Fibroblast of upper back skin (primary cell): ENCODE measurements at regions not wholly inside any gene's neighbourhood (a gene's known extent, or its start where the extent isn't known, plus 50 kb on each side); places are given as distances from the start of the nearest gene placed in this dataset.
"Not testable (repeated sequence)": the region's sequence is repeated elsewhere in the genome, so short reads cannot be mapped to it uniquely, and the experiment has no call there.

Experiments used
- DNase-seq: peaks from one replicate; pipeline ENCODE4 v3.0.0-alpha.2; 2013

DNA sequence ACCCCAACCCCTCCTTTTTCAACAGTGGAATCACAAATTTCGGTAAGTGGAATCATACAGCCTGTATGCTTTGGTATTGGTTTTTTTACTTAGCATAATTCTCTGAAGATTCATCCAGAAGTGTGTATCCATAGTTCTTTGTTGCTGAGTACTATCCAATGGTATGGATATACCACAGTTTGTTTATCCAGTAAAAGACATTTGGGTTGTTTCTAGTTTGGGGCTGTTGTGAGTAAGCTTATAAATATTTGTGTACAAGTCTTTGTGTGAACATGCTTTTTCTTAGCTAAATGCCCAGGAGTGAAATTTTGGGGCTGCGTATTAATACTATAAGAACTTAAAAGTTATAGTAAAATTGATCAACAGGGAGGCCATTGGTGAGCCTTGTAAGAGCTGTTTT, 57.5 kb upstream of the GC start:
- DNase-seq = no peak

DNA sequence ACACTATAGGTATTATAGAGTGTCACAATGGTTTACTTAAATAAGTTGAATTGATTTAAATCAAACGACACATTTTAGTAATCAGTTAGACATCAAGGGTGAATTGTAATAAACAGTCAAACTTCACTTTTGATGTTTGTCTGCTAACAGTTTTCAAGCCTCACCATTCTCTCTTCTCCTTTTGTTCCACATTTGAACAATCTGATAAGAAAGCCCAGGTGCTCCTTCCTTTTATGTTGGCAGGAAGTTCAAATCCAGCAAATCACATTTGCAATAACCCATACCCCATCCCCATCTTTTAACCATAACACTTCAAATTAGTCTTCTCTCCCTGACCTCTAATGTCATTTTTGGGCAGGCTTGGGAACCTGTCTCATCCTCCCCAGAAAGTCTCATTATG, 63.4 kb upstream of the GC start:
- DNase-seq = no peak

DNA sequence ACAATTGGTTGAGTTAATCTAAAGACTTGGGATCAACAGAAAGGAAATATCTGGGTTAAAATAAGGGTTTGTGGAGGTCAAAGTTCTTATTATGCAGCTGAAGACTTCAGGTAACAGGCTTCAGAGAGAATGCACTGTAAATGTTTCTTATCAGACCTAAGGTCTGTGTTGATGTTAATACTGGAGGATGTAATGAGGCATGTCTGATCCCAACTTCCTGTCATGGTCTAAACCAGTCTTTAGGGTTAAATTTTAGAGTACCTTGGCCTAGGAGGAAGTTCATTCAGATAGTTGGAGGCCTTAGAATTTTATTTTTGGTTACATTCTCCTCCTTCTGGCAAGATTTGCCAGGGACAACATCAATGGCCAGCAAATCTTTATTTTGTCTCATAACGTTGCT, 72.1 kb upstream of the GC start:
- DNase-seq = no peak

DNA sequence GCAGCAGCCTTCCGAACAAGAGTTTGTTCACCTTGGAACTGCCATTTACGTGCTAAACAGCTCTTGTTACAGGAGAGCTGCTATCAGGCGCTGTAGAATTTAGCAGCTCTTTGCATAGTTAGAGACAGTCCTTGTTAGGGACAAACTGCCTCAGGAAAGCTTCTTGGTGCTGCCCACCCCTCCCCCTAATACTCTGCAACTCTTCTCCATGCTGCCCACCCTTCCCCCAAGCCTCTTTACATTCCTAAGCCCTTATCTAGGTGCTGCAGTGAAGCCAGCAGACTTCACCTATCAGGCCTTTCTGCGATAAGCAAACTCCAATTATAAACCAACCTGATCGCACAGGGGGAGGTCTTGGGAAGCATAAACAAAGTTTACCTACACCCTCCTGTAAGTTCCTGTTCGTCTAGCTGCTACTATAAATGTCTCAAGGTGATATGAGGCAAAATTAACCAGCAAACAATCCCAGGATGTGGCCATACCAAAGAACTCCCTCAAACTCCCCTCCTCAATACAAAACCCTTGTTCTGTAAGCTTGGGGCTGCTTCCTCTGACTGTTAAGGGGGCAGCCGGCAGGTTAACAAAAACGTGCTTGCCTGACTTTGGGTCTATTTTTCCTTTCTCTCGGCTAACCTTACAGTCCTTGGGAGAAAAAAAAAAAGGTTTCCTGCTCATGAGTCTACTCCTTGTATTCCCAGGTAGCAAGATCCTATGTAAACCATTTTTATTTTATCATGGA, 74.0 kb upstream of the GC start:
- DNase-seq = no peak

DNA sequence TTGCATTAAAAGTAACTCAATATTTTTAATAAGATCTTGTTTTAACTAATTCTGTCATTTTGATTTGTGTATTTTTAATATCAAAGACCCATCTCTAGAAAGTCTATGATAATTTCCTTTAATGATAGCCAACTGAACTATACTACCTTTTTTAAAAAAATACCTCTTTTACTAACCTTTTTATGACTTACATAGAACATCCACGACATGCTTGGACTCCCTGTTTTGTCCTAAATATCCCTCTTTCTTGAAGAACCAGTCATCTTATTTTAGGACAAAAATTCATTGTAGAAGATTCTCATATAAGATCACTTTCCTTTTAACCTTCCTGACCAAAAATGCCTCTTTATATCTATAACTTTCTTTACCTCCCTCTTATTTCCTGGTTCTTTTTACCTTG, 76.8 kb upstream of the GC start:
- DNase-seq = no peak

DNA sequence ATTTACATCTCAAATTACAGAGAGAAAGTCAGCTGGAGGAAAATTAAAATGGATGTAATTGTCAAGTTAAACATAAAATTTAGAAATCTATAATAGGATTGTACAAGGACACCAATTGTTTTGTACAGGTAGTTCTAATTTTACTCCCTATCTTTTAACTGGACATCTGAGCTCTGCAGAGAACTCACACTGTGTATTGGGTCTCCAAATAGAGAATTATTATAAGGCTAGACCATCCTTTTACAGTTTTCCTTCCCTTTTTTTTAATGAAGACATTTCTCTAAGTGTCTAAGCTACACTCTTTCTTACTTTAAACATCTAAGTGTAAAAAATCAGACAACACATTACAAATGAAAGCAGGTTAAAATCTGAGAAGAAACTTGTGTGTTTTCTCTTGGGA, 78.4 kb upstream of the GC start:
- DNase-seq = no peak

DNA sequence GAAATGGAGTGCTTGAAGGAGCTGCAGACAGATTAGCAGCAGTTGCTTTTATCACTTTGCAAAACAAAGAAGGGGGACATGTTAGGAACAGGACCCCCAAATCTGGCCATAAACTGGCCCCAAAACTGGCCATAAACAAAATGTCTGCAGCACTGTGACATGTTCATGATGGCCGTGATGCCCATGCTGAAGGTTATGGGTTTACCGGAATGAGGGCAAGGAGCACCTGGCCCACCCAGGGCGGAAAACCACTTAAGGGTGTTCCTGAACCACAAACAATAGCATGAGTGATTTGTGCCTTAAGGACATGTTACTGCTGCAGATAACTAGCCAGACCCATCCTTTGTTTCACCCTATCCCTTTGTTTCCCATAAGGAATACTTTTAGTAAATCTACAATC, 79.6 kb upstream of the GC start:
- DNase-seq = no peak

DNA sequence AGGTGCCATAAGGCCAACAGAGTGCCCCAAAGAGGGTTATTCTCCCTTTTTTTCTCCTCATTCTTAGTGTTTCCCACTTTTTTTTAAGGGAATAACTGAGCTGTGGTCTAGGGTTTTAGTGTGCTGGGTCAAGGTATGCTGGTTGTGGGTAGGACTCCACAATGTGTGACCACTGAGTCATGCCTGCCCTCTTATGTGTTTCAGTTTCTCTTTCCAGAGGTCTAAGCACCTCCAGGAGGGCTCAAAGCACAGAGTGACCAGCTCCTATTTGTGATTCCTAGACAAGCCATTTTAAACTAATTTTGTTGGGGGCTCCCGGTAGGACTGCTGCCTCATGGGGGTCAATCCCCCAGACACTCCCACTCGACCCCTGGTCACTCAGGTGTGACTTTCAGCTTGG, 80.5 kb upstream of the GC start:
- no peak for DNase-seq

DNA sequence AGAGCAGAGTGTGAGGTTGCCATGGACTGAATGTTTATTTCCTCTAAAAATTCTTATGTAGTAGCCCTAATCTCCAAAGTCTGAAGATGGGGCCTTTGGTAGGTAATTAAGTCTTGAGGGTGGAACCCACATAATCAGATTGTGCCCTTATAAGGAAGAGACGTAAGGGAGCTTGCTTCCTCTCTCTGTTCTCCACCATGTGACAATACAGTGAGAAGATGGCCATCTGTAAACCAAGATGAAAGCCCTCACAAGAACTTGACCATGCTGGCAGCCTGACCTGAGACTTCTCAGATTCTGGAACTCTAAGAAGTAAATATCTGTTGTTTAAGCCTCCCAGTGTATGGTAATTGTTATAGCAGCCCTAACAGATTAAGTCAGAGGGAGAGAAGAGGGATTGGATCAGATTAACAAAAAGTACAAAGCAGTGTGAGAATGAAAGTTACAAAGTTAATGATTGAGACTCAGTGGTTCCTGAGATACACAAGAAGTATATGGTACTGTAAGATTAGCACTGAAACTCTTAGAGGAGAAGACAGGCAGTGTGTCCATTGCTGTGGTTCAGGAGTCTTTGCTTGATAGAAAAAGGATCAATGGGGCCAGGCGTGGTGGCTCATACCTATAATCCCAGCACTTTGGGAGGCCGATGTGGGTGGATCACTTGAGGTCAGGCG, 82.5 kb upstream of the GC start:
- DNase-seq = no peak

DNA sequence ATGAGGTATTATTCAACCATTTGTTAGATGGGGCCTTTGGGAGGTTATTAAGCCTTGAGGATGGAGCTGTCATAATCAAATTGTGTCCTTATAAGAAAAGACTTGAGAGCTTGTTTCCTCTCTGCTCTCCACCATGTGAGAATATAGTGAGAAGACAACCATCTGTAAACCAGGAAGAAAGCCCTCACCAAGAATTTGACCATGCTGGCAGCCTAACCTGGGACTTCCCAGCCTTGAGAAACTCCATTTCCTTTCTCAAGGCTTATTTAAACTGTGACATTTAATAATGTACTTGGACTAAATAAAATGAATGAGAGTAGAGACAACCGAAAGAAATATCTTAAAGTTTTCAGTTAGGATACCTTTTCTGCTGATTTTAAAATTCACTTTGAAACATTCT, 83.7 kb upstream of the GC start:
- no peak for DNase-seq

DNA sequence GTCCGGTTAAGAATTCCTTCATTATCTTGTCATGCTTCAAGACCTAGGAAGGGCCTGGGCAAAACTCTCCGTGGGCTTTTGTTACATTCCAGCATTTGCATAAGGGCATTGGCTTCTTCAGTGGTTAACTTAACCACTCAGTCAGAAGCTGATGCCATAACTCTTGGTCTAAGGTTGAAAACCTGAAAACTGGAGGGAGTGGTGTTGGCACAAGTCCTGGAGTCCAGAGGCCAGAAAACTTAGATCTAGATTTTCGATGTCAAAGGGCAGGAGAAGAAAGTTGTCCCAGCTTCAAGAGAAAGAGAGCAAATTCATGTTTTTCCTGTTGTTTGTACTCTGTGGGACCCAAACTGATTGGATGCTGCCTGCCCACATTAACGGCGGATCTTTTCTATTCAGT, 86.6 kb upstream of the GC start:
- no peak for DNase-seq

DNA sequence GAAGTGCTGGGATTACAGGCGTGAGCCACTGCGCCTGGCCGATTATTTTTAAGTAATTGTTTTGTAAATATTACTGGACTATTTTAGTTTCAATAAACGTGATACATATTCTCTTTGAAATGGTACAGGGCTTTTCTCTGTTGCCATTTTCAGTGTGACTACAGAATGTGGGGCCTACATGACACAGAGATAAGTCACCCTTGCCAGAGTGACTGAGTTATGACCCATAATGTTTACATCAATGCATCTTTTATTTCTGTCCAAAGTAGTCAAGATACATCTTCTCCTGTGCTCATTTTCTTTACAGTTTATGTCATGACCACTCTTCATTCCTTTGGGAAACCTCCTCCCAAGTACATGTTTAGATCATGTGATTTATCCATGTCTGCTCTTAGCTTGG, 88.3 kb upstream of the GC start:
- DNase-seq = no peak

DNA sequence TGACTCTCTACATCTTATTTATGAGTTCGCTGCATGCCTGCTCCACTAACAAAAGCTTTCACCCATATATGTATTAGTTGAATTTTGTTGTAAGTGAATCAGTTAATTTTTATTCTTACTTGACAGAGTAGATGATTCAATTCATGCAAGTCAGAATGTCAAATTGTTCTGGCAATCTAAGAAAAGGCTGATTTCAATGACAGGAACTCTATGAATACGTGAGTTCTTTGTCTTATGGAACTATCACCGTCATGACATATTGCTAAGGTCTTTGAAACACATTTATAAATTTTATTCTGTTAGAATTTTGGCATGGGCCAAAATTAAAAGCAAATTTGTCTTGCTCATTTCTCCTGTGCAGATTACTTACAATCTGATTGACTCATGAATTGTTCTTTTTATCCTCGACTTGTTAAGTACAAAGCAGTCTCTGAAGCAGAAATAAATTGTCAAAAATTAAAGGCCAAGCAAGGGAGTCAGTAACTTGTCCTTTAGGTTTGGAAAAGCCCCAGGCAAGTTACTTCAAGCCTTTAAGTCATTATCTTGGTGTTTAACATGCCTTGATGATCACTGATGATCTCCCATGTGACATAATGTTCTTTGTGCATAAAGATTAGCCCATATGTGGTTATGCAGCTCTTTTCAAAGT, 89.0 kb upstream of the GC start:
- no peak for DNase-seq

DNA sequence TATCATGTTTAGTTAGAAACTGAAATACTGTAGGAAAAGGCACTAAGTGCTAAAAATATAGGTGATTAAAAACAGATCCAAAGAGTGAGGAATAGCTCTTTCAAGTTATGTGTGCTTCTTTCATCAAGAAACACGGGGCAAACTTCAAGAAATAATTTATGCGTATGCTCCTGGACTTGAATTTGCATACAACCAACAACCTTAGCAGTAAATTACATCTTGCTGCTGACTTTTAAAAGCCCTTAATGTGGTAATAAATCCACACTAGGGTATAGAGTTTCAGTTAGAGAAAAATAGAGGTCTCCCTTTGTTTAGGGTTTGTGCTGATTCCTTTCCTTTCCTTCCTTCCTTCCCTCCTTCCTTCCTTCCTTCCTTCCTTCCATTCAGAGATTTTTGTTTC, 94.5 kb upstream of the GC start:
- no peak for DNase-seq

DNA sequence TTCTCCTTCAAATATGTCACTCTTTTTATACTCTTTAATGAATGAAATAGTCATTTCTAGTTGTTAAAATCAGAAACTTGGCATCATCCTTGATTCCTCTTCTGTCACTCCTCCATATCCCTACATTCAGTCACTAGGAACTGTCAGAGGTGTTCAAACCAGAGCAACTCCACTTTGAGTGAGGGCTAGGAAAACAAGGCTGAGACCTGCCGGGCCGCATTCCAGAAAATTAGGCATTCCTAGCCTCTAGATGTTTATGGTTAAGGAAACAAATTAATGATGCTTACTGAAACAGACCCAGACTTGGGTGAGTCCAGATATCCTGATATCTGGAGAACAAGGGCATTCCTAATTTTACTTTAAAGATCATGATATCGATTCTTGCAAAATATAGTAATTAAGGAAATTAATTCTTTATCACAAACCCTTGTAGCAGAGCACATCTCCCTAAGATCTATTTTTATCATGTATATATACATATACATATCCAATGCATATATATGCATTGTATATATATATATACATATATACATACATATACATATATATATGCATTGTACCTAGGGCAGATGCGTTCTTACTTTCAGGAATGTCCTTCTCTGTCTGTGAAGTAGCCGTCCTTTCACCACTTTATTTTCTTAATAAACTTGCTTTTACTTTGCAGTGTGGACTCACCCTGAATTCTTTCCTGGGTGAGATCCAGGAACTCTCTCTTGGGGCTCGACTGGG, 98.4 kb upstream of the GC start:
- no peak for DNase-seq

DNA sequence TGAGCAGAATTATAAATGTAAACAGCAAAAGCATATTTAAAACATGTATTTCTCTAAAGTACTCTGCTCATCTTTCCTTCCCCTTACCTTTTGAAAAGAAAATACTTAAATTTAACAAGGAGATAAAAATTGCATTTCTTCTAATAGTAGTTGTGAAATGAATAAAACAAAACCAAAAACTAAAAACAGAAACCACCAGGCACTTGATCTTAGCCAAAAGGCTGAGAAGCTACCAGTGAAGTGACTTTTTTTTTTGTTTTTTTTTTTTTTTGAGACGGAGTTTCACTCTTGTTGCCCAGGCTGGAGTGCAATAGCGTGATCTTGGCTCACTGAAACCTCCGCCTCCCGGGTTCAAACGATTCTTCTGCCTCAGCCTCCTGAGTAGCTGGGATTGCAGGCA, 116.5 kb upstream of the GC start:
- DNase-seq = not testable (repeated sequence)

DNA sequence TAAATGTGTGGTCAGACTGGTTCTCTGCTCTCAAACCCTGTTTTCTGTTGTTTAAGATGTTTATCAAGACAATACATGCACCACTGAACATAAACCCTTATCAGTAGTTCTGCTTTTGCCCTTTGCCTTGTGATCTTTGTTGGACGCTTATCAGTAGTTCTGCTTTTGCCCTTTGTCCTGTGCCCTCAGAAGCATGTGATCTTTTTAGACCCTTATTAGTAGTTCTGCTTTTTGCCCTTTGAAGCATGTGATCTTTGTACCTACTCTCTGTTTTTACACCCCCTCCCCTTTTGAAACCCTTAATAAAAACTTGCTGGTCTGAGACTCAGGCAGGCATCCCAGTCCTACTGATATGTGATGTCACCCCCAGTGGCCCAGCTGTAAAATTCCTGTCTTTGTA, 121.7 kb upstream of the GC start:
- DNase-seq = not testable (repeated sequence)

DNA sequence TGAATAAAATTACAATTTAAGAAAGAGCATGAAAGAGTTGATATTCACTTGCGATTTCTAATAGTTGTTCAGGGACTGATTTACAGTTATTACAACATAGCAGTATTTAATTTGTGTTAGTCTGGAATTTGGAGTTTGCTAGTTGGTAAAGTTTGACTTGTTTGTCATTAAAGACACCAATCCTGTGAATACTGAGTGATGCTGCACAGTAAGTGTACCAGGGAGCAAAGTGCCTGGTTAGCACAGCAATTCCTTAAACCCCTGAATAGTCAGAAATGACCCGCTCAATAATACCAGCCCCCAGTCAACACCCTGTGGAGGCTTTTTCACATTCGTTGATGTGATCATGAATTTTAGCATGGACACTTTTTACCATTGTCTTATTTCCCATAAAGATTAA, 122.2 kb upstream of the GC start:
- no peak for DNase-seq

DNA sequence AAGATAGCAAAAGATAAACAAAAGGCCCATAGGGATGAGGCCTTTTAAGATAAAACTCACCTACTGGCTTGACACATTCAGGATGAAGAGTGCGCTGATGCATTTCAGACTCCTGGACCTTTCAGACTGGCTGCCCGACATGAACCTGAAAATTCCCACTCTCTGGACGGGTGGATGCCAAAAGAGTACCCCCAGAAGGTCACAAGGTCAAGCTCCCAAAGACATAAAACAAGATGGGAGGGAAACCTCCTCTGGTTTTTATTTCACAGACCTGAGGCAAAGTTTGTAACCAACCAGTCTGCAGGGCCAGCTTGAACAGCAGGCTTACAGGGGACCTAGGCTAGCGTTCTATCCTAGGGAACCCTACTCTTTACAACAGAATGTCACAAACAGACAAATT, 123.2 kb upstream of the GC start:
- DNase-seq = no peak

DNA sequence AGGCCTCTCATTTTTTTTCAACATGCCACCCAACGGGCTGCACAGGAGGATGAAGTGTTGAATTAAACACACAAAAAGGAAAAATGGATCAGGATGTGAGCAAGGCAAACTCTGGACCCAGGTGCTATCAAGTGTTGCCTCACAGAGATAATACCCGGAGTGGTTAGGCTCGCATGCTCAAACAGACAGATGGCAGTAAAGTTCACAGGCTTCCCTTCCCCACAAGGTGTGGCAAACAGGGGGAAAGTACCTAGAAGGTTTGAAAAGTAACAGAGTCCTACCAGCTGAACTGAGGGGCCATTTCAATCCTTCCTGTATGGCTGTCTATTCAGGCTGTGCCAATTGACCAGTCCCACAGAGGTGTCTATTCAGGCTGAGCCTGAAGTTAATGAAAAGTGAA, 123.9 kb upstream of the GC start:
- DNase-seq = no peak

DNA sequence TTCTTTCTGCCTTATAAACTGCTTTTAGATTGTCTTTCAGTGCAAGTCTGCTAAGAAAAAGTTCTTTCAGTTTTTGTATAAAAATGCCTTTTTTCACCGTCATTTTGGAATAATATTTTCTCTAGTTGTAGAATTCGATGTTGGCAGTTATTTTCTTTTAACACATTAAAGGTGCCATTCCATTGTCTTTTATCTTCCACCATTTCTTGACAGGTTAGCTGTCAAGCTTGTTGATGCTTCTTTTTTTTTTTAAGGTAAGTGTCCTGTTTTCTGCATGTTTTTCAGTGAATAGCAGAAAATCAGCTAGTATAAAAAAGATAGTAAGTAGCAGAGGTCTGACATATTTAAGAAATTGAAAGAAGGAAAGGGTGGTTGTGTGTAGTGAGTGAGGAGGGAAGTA, 118.5 kb upstream of the NPFFR2 start:
- DNase-seq = no peak

DNA sequence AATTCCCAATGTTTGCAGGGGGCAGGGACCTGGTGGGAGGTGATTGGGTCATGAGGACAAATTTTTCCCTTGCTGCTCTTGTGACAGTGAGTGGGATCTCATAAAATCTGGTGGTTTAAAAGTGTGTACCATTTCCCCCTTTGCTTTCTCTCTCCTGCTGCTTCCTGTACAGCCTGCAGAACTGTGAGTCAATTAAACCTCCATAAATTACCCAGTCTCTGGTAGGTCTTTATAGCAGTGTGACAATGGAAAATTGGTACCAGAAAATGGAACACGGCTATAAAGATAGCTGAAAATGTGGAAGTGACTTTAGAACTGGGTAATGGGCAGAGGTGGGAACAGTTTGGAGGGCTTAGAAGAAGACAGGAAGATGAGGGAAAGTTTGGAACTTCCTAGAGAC, 108.7 kb upstream of the NPFFR2 start:
- DNase-seq = no peak

DNA sequence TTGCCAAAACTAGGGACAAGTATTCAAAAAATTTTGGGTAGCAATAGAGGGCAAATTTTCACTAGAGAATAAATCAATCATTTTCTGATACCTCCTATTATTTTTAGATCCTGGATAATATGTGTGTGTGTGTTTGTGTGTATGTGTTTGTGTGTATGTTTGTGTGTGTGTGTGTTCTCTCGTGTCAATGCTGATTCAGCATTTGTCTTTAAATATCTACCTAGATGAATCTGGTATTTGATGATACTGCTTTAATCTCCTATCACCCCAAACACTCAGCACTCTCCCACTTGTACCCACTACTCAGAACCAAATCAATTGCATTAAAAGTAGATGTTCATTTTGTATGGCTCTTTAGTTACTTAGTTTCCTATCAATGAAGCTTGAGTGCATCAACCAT, 101.3 kb upstream of the NPFFR2 start:
- DNase-seq = no peak

DNA sequence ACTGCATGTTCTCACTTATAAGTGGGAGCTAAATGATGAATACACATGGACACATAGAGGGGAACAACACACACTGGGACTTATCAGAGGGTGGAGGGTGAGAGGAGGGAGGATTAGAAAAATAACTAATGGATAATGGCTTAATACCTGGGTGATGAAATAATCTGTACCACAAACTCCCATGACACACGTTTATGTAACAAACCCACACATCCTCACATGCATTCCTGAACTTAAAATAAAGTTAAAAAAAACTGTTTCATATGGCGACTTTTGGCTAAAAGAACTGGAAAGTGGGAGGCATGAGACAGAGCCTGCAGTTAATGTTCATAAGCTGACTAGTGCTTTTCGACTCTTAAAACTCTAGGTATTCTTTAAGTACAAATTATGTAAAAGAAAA, 98.9 kb upstream of the NPFFR2 start:
- DNase-seq = peak; percentile 20
